ENCODE measurements at regions not wholly inside any gene's neighbourhood (a gene's known extent, or its start where the extent isn't known, plus 50 kb on each side); places are given as distances from the start of the nearest gene placed in this dataset.
"Not testable (repeated sequence)": the region's sequence is repeated elsewhere in the genome, so short reads cannot be mapped to it uniquely, and the experiment has no call there.

GRCh38 chr9:31500422-31500821 is 884.0 kb upstream of the ACO1 start:
- Mint-ChIP-seq H3K4me1 (no peaks in the 10 kb centered on the region), H3K27me3 (no peaks in the 10 kb centered on the region), H3K9me3 (peaks cover 2% of the 10 kb centered on the region), H3K36me3 (ENCODE audit: low read depth) (no peaks in the 10 kb centered on the region), H3K27ac (no peak overlapping the region), H3K4me3 (no peak overlapping the region)
- no peak for DNase-seq
- POLR2A ChIA-PET: no interaction called here
- CTCF ChIA-PET: no interaction called here

DNA sequence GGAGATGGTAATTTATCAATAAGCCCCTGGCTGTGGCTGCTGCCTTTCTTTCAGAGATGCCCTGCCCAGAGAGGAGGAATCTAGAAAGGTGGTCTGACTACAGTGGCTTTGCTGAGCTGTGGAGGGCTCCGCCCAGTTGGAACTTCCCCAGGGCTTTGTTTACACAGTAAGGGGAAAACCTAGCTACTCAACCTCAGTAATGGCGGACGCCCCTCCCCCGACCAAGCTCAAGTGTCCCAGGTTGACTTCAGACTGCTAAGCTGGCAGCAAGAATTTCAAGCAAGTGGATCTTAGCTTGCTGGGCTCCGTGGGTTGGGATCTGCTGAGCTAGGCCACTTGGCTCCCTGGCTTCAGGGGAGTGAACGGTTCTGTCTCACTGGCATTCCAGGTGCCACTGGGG is 865.4 kb upstream of the ACO1 start:
- Mint-ChIP-seq H3K27ac (no peak overlapping the region), H3K36me3 (ENCODE audit: low read depth) (no peaks in the 10 kb centered on the region), H3K27me3 (no peaks in the 10 kb centered on the region), H3K9me3 (peaks cover 7% of the 10 kb centered on the region), H3K4me1 (no peaks in the 10 kb centered on the region), H3K4me3 (no peak overlapping the region)
- POLR2A ChIA-PET: no interaction called here
- DNase-seq: no peak
- CTCF ChIA-PET: no interaction called here

DNA sequence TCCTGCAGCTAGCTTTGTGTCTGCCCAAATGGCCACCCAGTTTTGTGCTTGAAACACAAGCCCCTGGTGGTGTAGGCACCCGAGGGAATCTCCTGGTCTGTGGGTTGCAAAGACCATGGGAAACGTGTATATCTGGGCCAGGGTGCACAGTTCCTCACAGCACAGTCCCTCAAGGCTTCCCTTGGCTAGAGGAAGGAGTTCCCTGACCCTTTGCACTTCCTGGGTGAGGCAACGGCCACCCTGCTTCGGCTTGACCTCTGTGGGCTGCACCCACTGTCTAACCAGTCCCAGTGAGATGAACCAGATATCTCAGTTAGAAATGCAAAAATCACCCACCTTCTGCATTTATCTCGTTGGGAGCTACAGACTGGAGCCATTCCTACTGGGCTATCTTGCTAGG is 865.0 kb upstream of the ACO1 start:
- no peaks in the 10 kb centered on the region for H3K36me3 Mint-ChIP-seq (ENCODE audit: low read depth)
- no peaks in the 10 kb centered on the region for H3K4me1 Mint-ChIP-seq
- no peak overlapping the region for H3K27ac Mint-ChIP-seq
- CTCF ChIA-PET: no interaction called here
- no peaks in the 10 kb centered on the region for H3K27me3 Mint-ChIP-seq
- no peak overlapping the region for H3K4me3 Mint-ChIP-seq
- H3K9me3 Mint-ChIP-seq: peaks cover 7% of the 10 kb centered on the region
- POLR2A ChIA-PET: no interaction called here
- DNase-seq: no peak

- Mint-ChIP-seq H3K4me3 (no peak overlapping the region), H3K9me3 (peaks cover 7% of the 10 kb centered on the region), H3K27me3 (no peaks in the 10 kb centered on the region), H3K36me3 (ENCODE audit: low read depth) (no peaks in the 10 kb centered on the region), H3K27ac (no peak overlapping the region), H3K4me1 (no peaks in the 10 kb centered on the region)
- no peak for DNase-seq
- CTCF ChIA-PET: no interaction called here
- POLR2A ChIA-PET: no interaction called here
Observed at GRCh38 chr9:31519826-31520225, 864.6 kb upstream of the ACO1 start.

GRCh38 chr9:31520301-31521085 is 864.0 kb upstream of the ACO1 start:
- DNase-seq: no peak
- no peaks in the 10 kb centered on the region for H3K27me3 Mint-ChIP-seq
- H3K4me1 Mint-ChIP-seq: no peaks in the 10 kb centered on the region
- H3K36me3 Mint-ChIP-seq (ENCODE audit: low read depth): no peaks in the 10 kb centered on the region
- ChIA-PET POLR2A (no interaction called here), CTCF (no interaction called here)
- peaks cover 7% of the 10 kb centered on the region for H3K9me3 Mint-ChIP-seq
- H3K27ac Mint-ChIP-seq: no peak overlapping the region
- H3K4me3 Mint-ChIP-seq: no peak overlapping the region

GRCh38 chr9:31535651-31536050 is 848.8 kb upstream of the ACO1 start:
- POLR2A ChIA-PET: no interaction called here
- no peak for DNase-seq
- Mint-ChIP-seq H3K36me3 (ENCODE audit: low read depth) (no peaks in the 10 kb centered on the region), H3K4me1 (no peaks in the 10 kb centered on the region), H3K27me3 (no peaks in the 10 kb centered on the region), H3K4me3 (no peak overlapping the region), H3K9me3 (no peaks in the 10 kb centered on the region), H3K27ac (no peak overlapping the region)
- CTCF ChIA-PET: no interaction called here

DNA sequence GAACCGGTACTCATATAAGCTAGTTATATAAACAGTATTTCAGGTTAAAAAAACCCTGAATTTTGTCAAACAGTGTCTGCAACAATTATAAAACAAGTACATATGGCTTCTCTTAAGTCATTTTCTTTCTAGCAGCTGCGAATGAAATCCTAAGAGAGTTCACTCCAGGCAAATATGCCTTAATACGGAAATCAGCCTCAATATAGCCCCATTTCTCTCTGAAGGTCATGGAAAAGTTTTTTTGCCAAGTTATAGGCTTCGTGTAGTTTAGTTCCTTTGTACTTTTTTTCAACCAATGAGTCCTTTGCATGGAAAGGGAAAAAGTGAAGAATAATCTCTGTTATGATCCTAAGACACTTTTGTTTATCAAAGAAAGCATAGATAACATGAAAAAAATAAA is 848.0 kb upstream of the ACO1 start:
- CTCF ChIA-PET: interaction anchor here (1.1 kb wide), 1 partner anchor 58 kb away, joined by 3 read pairs; no protein-coding TSS in a partner anchor
- Mint-ChIP-seq H3K4me3 (no peak overlapping the region), H3K27me3 (no peaks in the 10 kb centered on the region), H3K9me3 (no peaks in the 10 kb centered on the region), H3K36me3 (ENCODE audit: low read depth) (no peaks in the 10 kb centered on the region), H3K4me1 (peaks cover under 1% of the 10 kb centered on the region), H3K27ac (no peak overlapping the region)
- DNase-seq: no peak
- POLR2A ChIA-PET: no interaction called here

DNA sequence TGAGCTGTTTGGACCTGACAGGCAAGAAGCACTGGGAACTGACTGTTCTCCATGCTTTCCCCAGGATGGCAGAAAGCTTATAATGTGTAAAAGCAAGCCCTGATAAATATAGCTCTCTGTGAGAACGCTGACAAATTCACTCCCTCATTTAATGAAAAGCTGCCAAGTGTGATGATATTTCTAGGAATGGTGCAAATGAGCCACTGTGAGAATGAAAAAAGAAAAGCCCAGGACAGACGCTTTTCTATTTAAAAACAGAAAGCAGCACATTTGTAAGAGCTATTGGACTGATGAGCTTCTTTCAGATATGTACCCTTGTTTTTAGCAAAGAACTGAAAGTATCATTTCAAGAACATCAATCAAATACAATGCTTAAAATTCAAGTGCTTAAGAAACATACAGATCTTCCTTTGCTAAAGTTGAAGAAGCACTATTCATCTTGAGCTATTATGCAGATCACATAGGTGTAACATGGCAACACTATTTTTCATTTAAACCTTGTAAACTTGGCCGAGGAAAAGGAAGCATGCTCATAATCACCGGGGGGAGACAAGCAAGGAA is 842.6 kb upstream of the ACO1 start:
- H3K36me3 Mint-ChIP-seq (ENCODE audit: low read depth): no peaks in the 10 kb centered on the region
- no peak overlapping the region for H3K4me3 Mint-ChIP-seq
- peaks cover 17% of the 10 kb centered on the region for H3K4me1 Mint-ChIP-seq
- H3K27me3 Mint-ChIP-seq: no peaks in the 10 kb centered on the region
- DNase-seq: no peak
- no peak overlapping the region for H3K27ac Mint-ChIP-seq
- H3K9me3 Mint-ChIP-seq: no peaks in the 10 kb centered on the region
- ChIA-PET POLR2A (no interaction called here), CTCF (interaction anchor here (0.7 to 0.8 kb wide), 2 partner anchors 14 to 172 kb away, joined by 3 read pairs; no protein-coding TSS in a partner anchor)

- peaks cover 17% of the 10 kb centered on the region for H3K4me1 Mint-ChIP-seq
- H3K27ac Mint-ChIP-seq: no peak overlapping the region
- POLR2A ChIA-PET: no interaction called here
- CTCF ChIA-PET: interaction anchor here (0.7 to 0.8 kb wide), 2 partner anchors 14 to 173 kb away, joined by 3 read pairs; no protein-coding TSS in a partner anchor
- no peaks in the 10 kb centered on the region for H3K36me3 Mint-ChIP-seq (ENCODE audit: low read depth)
- no peak overlapping the region for H3K4me3 Mint-ChIP-seq
- H3K27me3 Mint-ChIP-seq: no peaks in the 10 kb centered on the region
- DNase-seq: peak; percentile 25
- no peaks in the 10 kb centered on the region for H3K9me3 Mint-ChIP-seq
Observed at GRCh38 chr9:31542384-31543055, 841.9 kb upstream of the ACO1 start.

- no peaks in the 10 kb centered on the region for H3K27me3 Mint-ChIP-seq
- POLR2A ChIA-PET: no interaction called here
Observed at GRCh38 chr9:31554941-31555340, 829.5 kb upstream of the ACO1 start.

GRCh38 chr9:31556667-31557463 is 827.6 kb upstream of the ACO1 start:
- Mint-ChIP-seq H3K36me3 (ENCODE audit: low read depth) (no peaks in the 10 kb centered on the region), H3K9me3 (peaks cover 3% of the 10 kb centered on the region), H3K4me1 (no peaks in the 10 kb centered on the region), H3K27ac (no peak overlapping the region), H3K4me3 (no peak overlapping the region), H3K27me3 (no peaks in the 10 kb centered on the region)
- CTCF ChIA-PET: no interaction called here
- DNase-seq: no peak
- POLR2A ChIA-PET: no interaction called here

More at GRCh38 chr9:31554941-31555340, 829.5 kb upstream of the ACO1 start:
- no peak overlapping the region for H3K27ac Mint-ChIP-seq
- H3K9me3 Mint-ChIP-seq: peaks cover 3% of the 10 kb centered on the region
- no peaks in the 10 kb centered on the region for H3K4me1 Mint-ChIP-seq
- CTCF ChIA-PET: no interaction called here
- H3K36me3 Mint-ChIP-seq (ENCODE audit: low read depth): no peaks in the 10 kb centered on the region
- no peak for DNase-seq
- H3K4me3 Mint-ChIP-seq: no peak overlapping the region

GRCh38 chr9:31572190-31572589 is 812.3 kb upstream of the ACO1 start:
- H3K9me3 Mint-ChIP-seq; H3K36me3 Mint-ChIP-seq (ENCODE audit: low read depth); DNase-seq; POLR2A ChIA-PET; H3K4me1 Mint-ChIP-seq; H3K4me3 Mint-ChIP-seq; H3K27me3 Mint-ChIP-seq; H3K27ac Mint-ChIP-seq; CTCF ChIA-PET: not testable (repeated sequence)

DNA sequence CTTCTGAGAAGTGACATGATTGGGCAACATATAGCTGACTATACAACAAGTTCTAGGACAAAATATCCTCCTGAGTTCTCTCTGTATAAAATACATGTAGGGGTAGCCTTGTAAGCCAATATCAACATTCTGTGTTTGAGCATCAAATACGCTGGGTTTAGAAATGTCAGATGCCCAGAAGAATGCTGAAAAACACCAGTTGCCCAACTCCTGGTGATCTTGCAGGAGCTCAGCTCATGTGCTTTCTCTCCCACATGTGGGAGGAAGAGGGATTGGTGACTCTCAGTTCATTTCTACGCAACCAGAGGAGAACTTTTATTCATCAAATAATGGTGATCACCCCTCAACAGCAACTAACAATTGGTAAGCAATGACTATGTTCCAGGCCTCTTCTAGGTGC is 810.9 kb upstream of the ACO1 start:
- H3K4me3 Mint-ChIP-seq: no peak overlapping the region
- no peaks in the 10 kb centered on the region for H3K27me3 Mint-ChIP-seq
- DNase-seq: no peak
- H3K9me3 Mint-ChIP-seq: peaks cover 3% of the 10 kb centered on the region
- no peak overlapping the region for H3K27ac Mint-ChIP-seq
- POLR2A ChIA-PET: no interaction called here
- CTCF ChIA-PET: no interaction called here
- no peaks in the 10 kb centered on the region for H3K36me3 Mint-ChIP-seq (ENCODE audit: low read depth)
- no peaks in the 10 kb centered on the region for H3K4me1 Mint-ChIP-seq

Data from activated CD4-positive, alpha-beta memory T cell treated with anti-CD3 and anti-CD28 coated beads, Interleukin-2, amount 10 ng/mL, durations not matched to agents 7 days and 5 days (primary cell).